Loucy (cell line): ENCODE measurements at regions not wholly inside any gene's neighbourhood (a gene's known extent, or its start where the extent isn't known, plus 50 kb on each side); places are given as distances from the start of the nearest gene placed in this dataset.

Experiments
- CTCF ChIP-seq: fragments of 200-600 bp; sonication (generic); conservative IDR thresholded peaks from 2 replicates; pipeline ENCODE4 v1.5.1; 2014; ENCODE audit warnings: mild to moderate bottlenecking, antibody characterized with exemption, low read length
- EZH2phosphoT487 ChIP-seq: fragments of 200-600 bp; IDR thresholded peaks from 2 replicates; pipeline ENCODE4 v1.6.1; 2018; ENCODE audit warnings: antibody characterized with exemption, mild to moderate bottlenecking, moderate library complexity, borderline replicate concordance

GRCh38 chr2:104118889-104119288 lies 735.0 kb upstream of the POU3F3 start:
- TF ChIP-seq CTCF (no peak), EZH2phosphoT487 (no peak)
